ENCODE measurements at regions not wholly inside any gene's neighbourhood (a gene's known extent, or its start where the extent isn't known, plus 50 kb on each side); places are given as distances from the start of the nearest gene placed in this dataset.

GRCh38 chr12:77364400-77364799 is 299.0 kb upstream of the E2F7 start:
- Histone ChIP-seq H3K9ac (ENCODE audit: extremely low read depth, low read length, poor library complexity, severe bottlenecking) (no peak overlapping the region), H3K36me3 (ENCODE audit: control insufficient read depth, insufficient read depth, low read length) (no peaks in the 10 kb centered on the region), H3K27me3 (ENCODE audit: control insufficient read depth, insufficient read depth, low read length, poor library complexity, severe bottlenecking) (peaks cover 7% of the 10 kb centered on the region), H3K27ac (ENCODE audit: low read depth, low read length) (no peak overlapping the region), H3K4me1 (ENCODE audit: control insufficient read depth, insufficient read depth, low read length) (no peaks in the 10 kb centered on the region), H3K4me3 (ENCODE audit: low read length) (no peak overlapping the region), H3K9me3 (ENCODE audit: control insufficient read depth, low read length) (no peaks in the 10 kb centered on the region)
- no peak for TF ChIP-seq CTCF (conservative IDR thresholded peaks at IDR 0.05)
- DNase-seq, result no peak
- no peak overlapping the region for H3K4me3 Mint-ChIP-seq
- no peak overlapping the region for H3K27ac Mint-ChIP-seq
- H3K4me1 Mint-ChIP-seq, result peaks cover 5% of the 10 kb centered on the region
- no peaks in the 10 kb centered on the region for H3K27me3 Mint-ChIP-seq (ENCODE audit: insufficient read depth)
- 95 to 100% methylated on average over 1 of the region's 1 CpG for WGBS, 2 experiments (ENCODE audit: insufficient coverage in 1 of 2, insufficient read length in 1 of 2)
- H3K9me3 Mint-ChIP-seq, result no peaks in the 10 kb centered on the region
- no peaks in the 10 kb centered on the region for H3K36me3 Mint-ChIP-seq (ENCODE audit: low read depth)

GRCh38 chr12:77362509-77363210 is 297.3 kb upstream of the E2F7 start:
- Histone ChIP-seq H3K9ac (ENCODE audit: extremely low read depth, low read length, poor library complexity, severe bottlenecking) (no peak overlapping the region), H3K36me3 (ENCODE audit: control insufficient read depth, insufficient read depth, low read length) (no peaks in the 10 kb centered on the region), H3K9me3 (ENCODE audit: control insufficient read depth, low read length) (no peaks in the 10 kb centered on the region), H3K4me1 (ENCODE audit: control insufficient read depth, insufficient read depth, low read length) (no peaks in the 10 kb centered on the region), H3K27ac (ENCODE audit: low read depth, low read length) (peak overlapping the region; percentile 29), H3K4me3 (ENCODE audit: low read length) (no peak overlapping the region), H3K27me3 (ENCODE audit: control insufficient read depth, insufficient read depth, low read length, poor library complexity, severe bottlenecking) (peaks cover 9% of the 10 kb centered on the region)
- no peak for DNase-seq
- Mint-ChIP-seq H3K27me3 (ENCODE audit: insufficient read depth) (no peaks in the 10 kb centered on the region), H3K4me3 (no peak overlapping the region), H3K27ac (no peak overlapping the region), H3K9me3 (no peaks in the 10 kb centered on the region), H3K4me1 (peaks cover 8% of the 10 kb centered on the region), H3K36me3 (ENCODE audit: low read depth) (no peaks in the 10 kb centered on the region)
- no peak for TF ChIP-seq CTCF (conservative IDR thresholded peaks at IDR 0.05)
- 61 to 70% methylated on average over 5 to 7 of the region's 7 CpGs for WGBS, 2 experiments (ENCODE audit: insufficient coverage in 1 of 2, insufficient read length in 1 of 2)

- no peak for TF ChIP-seq CTCF (conservative IDR thresholded peaks at IDR 0.05)
- Histone ChIP-seq H3K27ac (ENCODE audit: low read depth, low read length) (no peak overlapping the region), H3K4me1 (ENCODE audit: control insufficient read depth, insufficient read depth, low read length) (peaks cover 6% of the 10 kb centered on the region), H3K36me3 (ENCODE audit: control insufficient read depth, insufficient read depth, low read length) (no peaks in the 10 kb centered on the region), H3K9ac (ENCODE audit: extremely low read depth, low read length, poor library complexity, severe bottlenecking) (no peak overlapping the region), H3K27me3 (ENCODE audit: control insufficient read depth, insufficient read depth, low read length, poor library complexity, severe bottlenecking) (peaks cover 16% of the 10 kb centered on the region), H3K4me3 (ENCODE audit: low read length) (no peak overlapping the region), H3K9me3 (ENCODE audit: control insufficient read depth, low read length) (no peaks in the 10 kb centered on the region)
- DNase-seq, result no peak
- Mint-ChIP-seq H3K27me3 (ENCODE audit: insufficient read depth) (no peaks in the 10 kb centered on the region), H3K36me3 (ENCODE audit: low read depth) (no peaks in the 10 kb centered on the region), H3K4me3 (no peak overlapping the region), H3K4me1 (peaks cover 3% of the 10 kb centered on the region), H3K27ac (no peak overlapping the region), H3K9me3 (no peaks in the 10 kb centered on the region)
- WGBS, 2 experiments (ENCODE audit: insufficient coverage in 1 of 2, insufficient read length in 1 of 2), result 92% methylated on average over 6 of the region's 6 CpGs; no CpG with 5 or more reads in 1 of the 2 experiments
These were observed 292.3 kb upstream of the E2F7 start for GRCh38 chr12:77357655-77358054.
